Endodermal cell (in vitro differentiated cells): ENCODE measurements at regions not wholly inside any gene's neighbourhood (a gene's known extent, or its start where the extent isn't known, plus 50 kb on each side); places are given as distances from the start of the nearest gene placed in this dataset.

Experiments used
- DNase-seq: peaks from one replicate; pipeline ENCODE4 v3.0.0-alpha.2; 2017
- H3K27ac ChIP-seq: 2 replicates; pipeline ENCODE4 v1.5.1; 2013; ENCODE audit warnings: mild to moderate bottlenecking, low read depth, low read length, moderate library complexity
- H3K27me3 ChIP-seq: 2 replicates; pipeline ENCODE4 v1.6.1; 2013; ENCODE audit warnings: mild to moderate bottlenecking, low read length, moderate library complexity; ENCODE audit not compliant: insufficient read depth, control insufficient read depth, poor library complexity, severe bottlenecking
- H3K36me3 ChIP-seq: 2 replicates; pipeline ENCODE4 v1.7.0; 2013; ENCODE audit warnings: mild to moderate bottlenecking, low read length, moderate library complexity; ENCODE audit not compliant: control insufficient read depth, insufficient read depth
- H3K4me1 ChIP-seq: one replicate; pipeline ENCODE4 v1.7.0; 2013; ENCODE audit warnings: low read length; ENCODE audit not compliant: control insufficient read depth, insufficient read depth
- H3K4me3 ChIP-seq: 2 replicates; pipeline ENCODE4 v1.5.1; 2013; ENCODE audit warnings: mild to moderate bottlenecking, low read length, moderate library complexity
- H3K9ac ChIP-seq: 2 replicates; pipeline ENCODE4 v1.6.1; 2013; ENCODE audit warnings: mild to moderate bottlenecking, low read length, moderate library complexity; ENCODE audit not compliant: poor library complexity, severe bottlenecking; ENCODE audit errors: extremely low read depth
- H3K9me3 ChIP-seq: 2 replicates; pipeline ENCODE4 v1.6.1; 2013; ENCODE audit warnings: mild to moderate bottlenecking, low read length, moderate library complexity; ENCODE audit not compliant: control insufficient read depth
- H3K27ac Mint-ChIP-seq: 2 replicates; pipeline ENCODE4 v1.8.0; 2020; ENCODE audit warnings: mixed read lengths
- H3K27me3 Mint-ChIP-seq: 2 replicates; pipeline ENCODE4 v1.8.0; 2021; ENCODE audit warnings: mild to moderate bottlenecking, mixed read lengths; ENCODE audit not compliant: insufficient read depth
- H3K36me3 Mint-ChIP-seq: 2 replicates; pipeline ENCODE4 v1.8.0; 2020; ENCODE audit warnings: low read depth, mixed read lengths
- H3K4me1 Mint-ChIP-seq: 2 replicates; pipeline ENCODE4 v1.8.0; 2020; ENCODE audit warnings: mixed read lengths
- H3K4me3 Mint-ChIP-seq: 2 replicates; pipeline ENCODE4 v1.8.0; 2020; ENCODE audit warnings: mild to moderate bottlenecking, moderate library complexity, mixed read lengths
- H3K9me3 Mint-ChIP-seq: 2 replicates; pipeline ENCODE4 v1.8.0; 2020; ENCODE audit warnings: mild to moderate bottlenecking, mixed read lengths
- CTCF ChIP-seq: fragments of 200-600 bp; sonication (generic); conservative IDR thresholded peaks from 2 replicates; pipeline ENCODE4 v1.5.0; 2021; ENCODE audit warnings: antibody characterized with exemption, mild to moderate bottlenecking
- WGBS, 2 experiments: methylation state at CpG; one replicate each; pipeline versions ENCODE4 v1.1.5 to v1.1.7; 2013; ENCODE audit warnings: missing lambda C conversion rate in 2 of 2, mixed read lengths in 1 of 2; ENCODE audit not compliant: insufficient coverage in 1 of 2, insufficient read length in 1 of 2; 5-methylcytosine and 5-hydroxymethylcytosine counted together

- no peak for DNase-seq
- Histone ChIP-seq H3K36me3 (no peaks in the 10 kb centered on the region), H3K27me3 (no peaks in the 10 kb centered on the region), H3K9ac (no peak overlapping the region), H3K4me3 (no peak overlapping the region), H3K9me3 (no peaks in the 10 kb centered on the region), H3K4me1 (no peaks in the 10 kb centered on the region), H3K27ac (no peak overlapping the region)
- no peaks in the 10 kb centered on the region for H3K36me3 Mint-ChIP-seq
- no peaks in the 10 kb centered on the region for H3K27me3 Mint-ChIP-seq
- H3K27ac Mint-ChIP-seq, result no peak overlapping the region
- TF ChIP-seq CTCF, result no peak
- H3K4me1 Mint-ChIP-seq, result no peaks in the 10 kb centered on the region
- H3K4me3 Mint-ChIP-seq, result no peak overlapping the region
- no peaks in the 10 kb centered on the region for H3K9me3 Mint-ChIP-seq
These were observed 346.7 kb downstream of the USP25 start for GRCh38 chr21:16076465-16076864.

- Mint-ChIP-seq H3K27ac (no peak overlapping the region), H3K36me3 (no peaks in the 10 kb centered on the region), H3K4me3 (no peak overlapping the region), H3K4me1 (no peaks in the 10 kb centered on the region), H3K9me3 (no peaks in the 10 kb centered on the region), H3K27me3 (no peaks in the 10 kb centered on the region)
- no peak for DNase-seq
- no peaks in the 10 kb centered on the region for H3K4me1 ChIP-seq
- H3K27me3 ChIP-seq, result no peaks in the 10 kb centered on the region
- H3K9me3 ChIP-seq, result no peaks in the 10 kb centered on the region
- no peak overlapping the region for H3K9ac ChIP-seq
- WGBS, 2 experiments, result 88 to 100% methylated on average over 2 of the region's 2 CpGs
- TF ChIP-seq CTCF, result no peak
- H3K27ac ChIP-seq, result no peak overlapping the region
- no peak overlapping the region for H3K4me3 ChIP-seq
- no peaks in the 10 kb centered on the region for H3K36me3 ChIP-seq
These were observed 348.6 kb downstream of the USP25 start for GRCh38 chr21:16078382-16078781.

- DNase-seq, result no peak
- Histone ChIP-seq H3K4me3 (no peak overlapping the region), H3K9me3 (no peaks in the 10 kb centered on the region), H3K4me1 (no peaks in the 10 kb centered on the region), H3K27ac (no peak overlapping the region), H3K27me3 (no peaks in the 10 kb centered on the region), H3K9ac (no peak overlapping the region), H3K36me3 (no peaks in the 10 kb centered on the region)
- no peaks in the 10 kb centered on the region for H3K4me1 Mint-ChIP-seq
- 100% methylated on average over 1 of the region's 1 CpG; no CpG with 5 or more reads in 1 of the 2 experiments for WGBS, 2 experiments
- no peaks in the 10 kb centered on the region for H3K27me3 Mint-ChIP-seq
- H3K9me3 Mint-ChIP-seq, result no peaks in the 10 kb centered on the region
- H3K4me3 Mint-ChIP-seq, result no peak overlapping the region
- TF ChIP-seq CTCF, result no peak
- H3K36me3 Mint-ChIP-seq, result no peaks in the 10 kb centered on the region
- no peak overlapping the region for H3K27ac Mint-ChIP-seq
These were observed 350.0 kb downstream of the USP25 start for GRCh38 chr21:16079830-16080229.
